ENCODE measurements at regions not wholly inside any gene's neighbourhood (a gene's known extent, or its start where the extent isn't known, plus 50 kb on each side); places are given as distances from the start of the nearest gene placed in this dataset.

- no peak for TF ChIP-seq CTCF (IDR thresholded peaks at IDR 0.05 in 8 of 11, conservative IDR thresholded peaks at IDR 0.05 in 3 of 11)
- TF ChIP-seq POLR2AphosphoS5 (IDR thresholded peaks at IDR 0.05) = no peak
Measured at GRCh38 chr4:151912632-151913031, 151.8 kb upstream of the GATB start.
